RWPE1 (cell line): ENCODE measurements at regions not wholly inside any gene's neighbourhood (a gene's known extent, or its start where the extent isn't known, plus 50 kb on each side); places are given as distances from the start of the nearest gene placed in this dataset.

Source experiments
- CTCF ChIA-PET: fragments of 350-600 bp; sonication (Branson Sonifier 250); formaldehyde crosslinking; extraction: SDS; loops from one replicate; lab custom pipeline; 2021; lab: Yijun Ruan, JAX
- POLR2A ChIA-PET: fragments of 400-600 bp; formaldehyde crosslinking; extraction: SDS; loops from one replicate; lab custom pipeline; 2020; ENCODE audit warnings: antibody characterized with exemption; ENCODE audit not compliant: low non-redundant PET; lab: Yijun Ruan, JAX
- DNase-seq: peaks from one replicate; pipeline ENCODE4 v3.0.0; 2012; ENCODE audit warnings: low spot score
- H3K27ac ChIP-seq: fragments of 450-650 bp; 2 replicates; pipeline ENCODE4 v1.5.1; 2017
- CTCF ChIP-seq: fragments of 450-650 bp; conservative IDR thresholded peaks from 2 replicates; pipeline ENCODE4 v1.5.1; 2017; ENCODE audit warnings: low read depth, mild to moderate bottlenecking

GRCh38 chr11:35868491-35868890 is 75.4 kb upstream of the LDLRAD3 start:
- no peak for TF ChIP-seq CTCF
- no peak overlapping the region for H3K27ac ChIP-seq
- DNase-seq = no peak
- ChIA-PET CTCF (no interaction called here), POLR2A (no interaction called here)

- ChIA-PET POLR2A (no interaction called here), CTCF (interaction anchor here (1.1 kb wide), 1 partner anchor 8 kb away, joined by 3 read pairs; no protein-coding TSS in a partner anchor)
- no peak for TF ChIP-seq CTCF
- no peak for DNase-seq
- H3K27ac ChIP-seq = no peak overlapping the region
These were observed 70.1 kb upstream of the LDLRAD3 start for GRCh38 chr11:35873721-35874120.

- ChIA-PET POLR2A (no interaction called here), CTCF (interaction anchor here (0.6 to 1.1 kb wide), 2 partner anchors 9 to 218 kb away, joined by 3 read pairs; no protein-coding TSS in a partner anchor)
- no peak for DNase-seq
- no peak for TF ChIP-seq CTCF
- no peak overlapping the region for H3K27ac ChIP-seq
These were observed 69.0 kb upstream of the LDLRAD3 start for GRCh38 chr11:35874751-35875450.

GRCh38 chr11:35875466-35875865 is 68.4 kb upstream of the LDLRAD3 start:
- CTCF ChIA-PET = no interaction called here
- no peak overlapping the region for H3K27ac ChIP-seq
- no peak for DNase-seq
- POLR2A ChIA-PET = no interaction called here
- no peak for TF ChIP-seq CTCF

GRCh38 chr11:35876786-35877185 is 67.1 kb upstream of the LDLRAD3 start:
- ChIA-PET POLR2A (no interaction called here), CTCF (interaction anchor here (0.5 to 1.1 kb wide), 3 partner anchors 9 to 336 kb away, joined by 3 to 4 read pairs (median 4); no protein-coding TSS in a partner anchor)

GRCh38 chr11:35878741-35879140 is 65.1 kb upstream of the LDLRAD3 start:
- ChIA-PET POLR2A (no interaction called here), CTCF (interaction anchor here (0.6 kb wide), 1 partner anchor 39 kb away, joined by 6 read pairs; no protein-coding TSS in a partner anchor)
- TF ChIP-seq CTCF = no peak
- no peak for DNase-seq
- H3K27ac ChIP-seq = no peak overlapping the region

More at GRCh38 chr11:35876786-35877185, 67.1 kb upstream of the LDLRAD3 start:
- no peak overlapping the region for H3K27ac ChIP-seq
- TF ChIP-seq CTCF = no peak
- DNase-seq = no peak
